ENCODE measurements at regions not wholly inside any gene's neighbourhood (a gene's known extent, or its start where the extent isn't known, plus 50 kb on each side); places are given as distances from the start of the nearest gene placed in this dataset.

DNA sequence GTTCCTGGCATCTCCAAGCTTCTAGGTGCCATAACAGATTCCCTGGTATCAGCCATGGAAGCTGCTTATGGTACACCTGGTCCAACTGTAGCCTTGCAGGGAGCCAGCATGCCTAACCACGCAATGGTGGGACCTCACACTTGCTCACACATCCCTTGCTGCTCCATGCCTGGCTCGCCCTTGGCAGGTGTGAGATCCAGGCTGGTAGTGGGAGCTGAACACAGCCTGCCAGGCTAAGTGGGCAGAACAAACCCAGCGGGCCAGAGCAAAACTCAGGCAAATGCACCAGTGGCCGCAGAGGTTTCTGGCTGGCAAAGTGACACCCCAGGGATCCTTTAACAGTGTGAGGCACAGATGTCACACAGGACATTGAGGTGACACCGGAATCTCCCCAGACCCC lies 185.8 kb downstream of the NDUFA10 start:
- TF ChIP-seq, protein P1, sequence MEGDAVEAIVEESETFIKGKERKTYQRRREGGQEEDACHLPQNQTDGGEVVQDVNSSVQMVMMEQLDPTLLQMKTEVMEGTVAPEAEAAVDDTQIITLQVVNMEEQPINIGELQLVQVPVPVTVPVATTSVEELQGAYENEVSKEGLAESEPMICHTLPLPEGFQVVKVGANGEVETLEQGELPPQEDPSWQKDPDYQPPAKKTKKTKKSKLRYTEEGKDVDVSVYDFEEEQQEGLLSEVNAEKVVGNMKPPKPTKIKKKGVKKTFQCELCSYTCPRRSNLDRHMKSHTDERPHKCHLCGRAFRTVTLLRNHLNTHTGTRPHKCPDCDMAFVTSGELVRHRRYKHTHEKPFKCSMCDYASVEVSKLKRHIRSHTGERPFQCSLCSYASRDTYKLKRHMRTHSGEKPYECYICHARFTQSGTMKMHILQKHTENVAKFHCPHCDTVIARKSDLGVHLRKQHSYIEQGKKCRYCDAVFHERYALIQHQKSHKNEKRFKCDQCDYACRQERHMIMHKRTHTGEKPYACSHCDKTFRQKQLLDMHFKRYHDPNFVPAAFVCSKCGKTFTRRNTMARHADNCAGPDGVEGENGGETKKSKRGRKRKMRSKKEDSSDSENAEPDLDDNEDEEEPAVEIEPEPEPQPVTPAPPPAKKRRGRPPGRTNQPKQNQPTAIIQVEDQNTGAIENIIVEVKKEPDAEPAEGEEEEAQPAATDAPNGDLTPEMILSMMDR (IDR thresholded peaks at IDR 0.05; ENCODE audit: partially characterized antibody, unreplicated experiment): no peak
- Mint-ChIP-seq H3K36me3 (ENCODE audit: unreplicated experiment) (peaks cover 15% of the 10 kb centered on the region), H3K4me1 (ENCODE audit: low read depth, unreplicated experiment) (no peaks in the 10 kb centered on the region), H3K4me3 (ENCODE audit: unreplicated experiment) (no peak overlapping the region), H3K9me3 (ENCODE audit: unreplicated experiment) (peaks cover 3% of the 10 kb centered on the region), H3K27ac (ENCODE audit: unreplicated experiment) (no peak overlapping the region), H3K27me3 (ENCODE audit: unreplicated experiment) (no peaks in the 10 kb centered on the region)
- no peak for DNase-seq

DNA sequence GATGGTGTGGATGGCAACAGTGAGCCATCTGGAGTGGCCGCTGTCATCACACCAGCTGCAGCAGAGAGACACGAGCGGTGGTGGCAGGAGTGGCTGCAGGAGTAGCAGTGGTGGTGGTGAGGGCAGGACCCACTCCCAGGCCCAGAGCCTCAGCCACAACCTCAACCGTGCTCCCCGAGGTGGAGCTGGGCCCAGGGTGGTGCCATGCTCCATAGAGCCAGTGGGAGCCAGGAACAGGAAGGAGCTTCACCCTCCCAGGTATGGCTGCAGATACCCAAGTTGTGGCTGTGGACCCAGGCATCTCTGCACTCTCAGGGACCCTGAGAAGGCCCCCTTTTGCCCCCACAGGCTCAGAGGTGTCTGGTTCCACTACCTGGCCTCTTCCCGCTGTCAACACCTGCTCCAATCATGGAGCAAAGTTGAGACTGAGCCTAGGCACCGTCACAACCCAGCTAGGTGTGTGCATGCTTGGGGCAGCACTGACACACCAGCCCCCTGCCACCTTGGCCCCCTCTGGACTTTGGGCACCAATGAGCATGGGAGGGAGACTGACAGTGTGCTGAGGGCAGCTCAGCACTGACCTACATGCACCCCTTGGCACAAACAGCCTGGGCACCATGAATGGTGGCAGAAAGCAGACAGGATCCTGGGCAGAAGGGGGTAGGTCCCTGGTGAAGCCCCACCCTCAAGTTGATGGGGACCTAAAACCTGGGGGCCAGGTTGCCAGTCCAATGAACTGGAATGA lies 188.9 kb downstream of the NDUFA10 start:
- peaks cover 8% of the 10 kb centered on the region for H3K4me1 Mint-ChIP-seq (ENCODE audit: low read depth, unreplicated experiment)
- TF ChIP-seq, protein P1 (IDR thresholded peaks at IDR 0.05; ENCODE audit: partially characterized antibody, unreplicated experiment): no peak
- peaks cover 9% of the 10 kb centered on the region for H3K9me3 Mint-ChIP-seq (ENCODE audit: unreplicated experiment)

DNA sequence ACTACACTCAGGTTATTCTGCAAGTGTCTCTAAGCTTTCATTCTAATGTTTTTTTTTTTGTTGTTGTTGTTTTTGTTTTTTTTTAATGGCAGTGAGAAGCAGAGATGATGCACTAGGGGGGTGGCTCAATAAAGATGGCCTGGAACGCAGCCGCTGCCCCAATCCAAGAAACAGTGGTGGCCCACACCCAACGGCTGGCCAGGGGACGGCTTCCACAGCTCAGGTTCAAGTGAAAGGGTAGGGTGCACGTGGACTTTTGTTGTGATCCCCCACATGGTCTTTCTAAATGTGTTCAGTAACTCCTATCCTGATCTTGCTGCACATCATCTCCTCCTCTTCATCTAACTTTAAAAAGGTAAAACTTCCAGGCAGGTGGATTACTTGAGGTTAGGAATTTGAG lies 190.1 kb downstream of the NDUFA10 start:
- DNase-seq: no peak
- TF ChIP-seq, protein P1 (IDR thresholded peaks at IDR 0.05; ENCODE audit: partially characterized antibody, unreplicated experiment): no peak
- Mint-ChIP-seq H3K9me3 (ENCODE audit: unreplicated experiment) (peaks cover 9% of the 10 kb centered on the region), H3K4me3 (ENCODE audit: unreplicated experiment) (no peak overlapping the region), H3K4me1 (ENCODE audit: low read depth, unreplicated experiment) (peaks cover 15% of the 10 kb centered on the region), H3K27me3 (ENCODE audit: unreplicated experiment) (peaks cover 3% of the 10 kb centered on the region), H3K27ac (ENCODE audit: unreplicated experiment) (no peak overlapping the region), H3K36me3 (ENCODE audit: unreplicated experiment) (peaks cover 18% of the 10 kb centered on the region)

More for the DNA sequence above, 188.9 kb downstream of the NDUFA10 start:
- Mint-ChIP-seq H3K36me3 (ENCODE audit: unreplicated experiment) (peaks cover 18% of the 10 kb centered on the region), H3K4me3 (ENCODE audit: unreplicated experiment) (no peak overlapping the region), H3K27me3 (ENCODE audit: unreplicated experiment) (peaks cover 1% of the 10 kb centered on the region), H3K27ac (ENCODE audit: unreplicated experiment) (no peak overlapping the region)
- no peak for DNase-seq

DNA sequence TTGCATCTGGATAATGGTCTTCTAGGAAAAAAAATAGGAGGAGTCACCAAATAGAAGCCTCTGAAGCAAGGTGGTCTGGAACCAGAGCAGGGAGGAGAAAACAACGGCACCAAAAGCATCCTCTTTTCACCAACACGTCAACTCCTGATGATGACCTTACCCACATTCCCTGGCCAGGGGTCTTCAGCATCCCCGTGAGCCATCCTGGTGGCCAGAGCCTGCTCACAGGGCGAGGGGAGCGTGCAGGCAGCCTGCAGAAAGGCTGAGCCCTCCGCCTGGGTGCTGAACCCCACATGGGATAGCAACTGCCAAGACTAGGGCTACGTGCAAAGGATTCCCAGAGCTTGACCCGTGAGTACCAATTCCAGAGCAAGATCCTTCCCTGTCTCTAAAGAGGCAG lies 191.0 kb downstream of the NDUFA10 start:
- no peak overlapping the region for H3K4me3 Mint-ChIP-seq (ENCODE audit: unreplicated experiment)
- peaks cover 18% of the 10 kb centered on the region for H3K36me3 Mint-ChIP-seq (ENCODE audit: unreplicated experiment)
- peaks cover 6% of the 10 kb centered on the region for H3K27me3 Mint-ChIP-seq (ENCODE audit: unreplicated experiment)
- peaks cover 12% of the 10 kb centered on the region for H3K9me3 Mint-ChIP-seq (ENCODE audit: unreplicated experiment)
- H3K27ac Mint-ChIP-seq (ENCODE audit: unreplicated experiment): no peak overlapping the region
- no peak for DNase-seq
- TF ChIP-seq, protein P1 (IDR thresholded peaks at IDR 0.05; ENCODE audit: partially characterized antibody, unreplicated experiment): no peak
- H3K4me1 Mint-ChIP-seq (ENCODE audit: low read depth, unreplicated experiment): peaks cover 15% of the 10 kb centered on the region

DNA sequence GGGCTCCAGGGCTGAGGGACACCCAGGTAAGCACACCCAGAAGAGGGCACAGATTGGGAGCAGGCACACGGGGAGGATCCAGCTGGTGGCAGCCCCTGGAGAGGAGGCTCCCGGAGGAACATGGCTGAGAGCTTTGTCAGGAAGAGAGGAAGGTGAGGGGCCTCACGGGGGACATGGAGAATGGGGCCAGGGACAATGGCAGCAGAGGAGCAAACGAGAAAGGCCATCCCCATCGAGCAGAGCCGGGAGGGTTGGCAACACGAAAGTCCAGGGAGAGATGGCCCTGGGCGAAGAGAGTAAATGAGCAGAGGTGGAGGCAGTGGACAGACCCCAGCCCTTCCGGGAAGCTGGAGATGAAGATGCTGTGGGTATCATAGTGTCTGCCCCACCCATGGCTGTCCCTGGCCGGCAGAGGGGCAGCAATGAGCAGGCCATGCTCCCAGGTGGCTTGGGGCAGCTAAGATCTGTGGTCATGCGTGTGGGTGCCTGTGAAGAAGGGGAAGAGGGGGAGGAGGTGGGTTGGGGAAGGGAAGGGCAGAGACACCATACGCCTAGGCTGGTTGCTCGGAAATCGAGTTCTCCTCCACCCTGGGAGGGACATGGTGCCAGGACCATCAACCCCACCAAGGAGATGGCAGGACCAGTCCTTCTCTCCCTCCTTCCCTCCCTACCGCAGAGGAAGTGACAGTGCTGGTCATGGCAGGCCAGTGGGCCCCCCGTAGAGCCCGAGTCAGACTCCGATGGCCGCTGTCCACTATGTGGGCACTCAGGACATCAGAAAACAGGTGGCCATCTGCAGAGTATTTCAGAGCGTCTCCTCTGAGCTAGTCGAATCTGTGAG lies 191.7 kb downstream of the NDUFA10 start:
- peaks cover 18% of the 10 kb centered on the region for H3K36me3 Mint-ChIP-seq (ENCODE audit: unreplicated experiment)
- TF ChIP-seq, protein P1 (IDR thresholded peaks at IDR 0.05; ENCODE audit: partially characterized antibody, unreplicated experiment): no peak
- H3K27ac Mint-ChIP-seq (ENCODE audit: unreplicated experiment): no peak overlapping the region
- peaks cover 6% of the 10 kb centered on the region for H3K27me3 Mint-ChIP-seq (ENCODE audit: unreplicated experiment)
- DNase-seq: no peak
- H3K9me3 Mint-ChIP-seq (ENCODE audit: unreplicated experiment): peaks cover 12% of the 10 kb centered on the region
- H3K4me3 Mint-ChIP-seq (ENCODE audit: unreplicated experiment): no peak overlapping the region
- H3K4me1 Mint-ChIP-seq (ENCODE audit: low read depth, unreplicated experiment): peaks cover 15% of the 10 kb centered on the region
